GDM1 (cell line): ENCODE measurements at regions not wholly inside any gene's neighbourhood (a gene's known extent, or its start where the extent isn't known, plus 50 kb on each side); places are given as distances from the start of the nearest gene placed in this dataset.
"Not testable (repeated sequence)": the region's sequence is repeated elsewhere in the genome, so short reads cannot be mapped to it uniquely, and the experiment has no call there.

Source experiments
- DNase-seq: peaks from one replicate; lab custom pipeline; 2025; lab: John Stamatoyannopoulos, UW

DNA sequence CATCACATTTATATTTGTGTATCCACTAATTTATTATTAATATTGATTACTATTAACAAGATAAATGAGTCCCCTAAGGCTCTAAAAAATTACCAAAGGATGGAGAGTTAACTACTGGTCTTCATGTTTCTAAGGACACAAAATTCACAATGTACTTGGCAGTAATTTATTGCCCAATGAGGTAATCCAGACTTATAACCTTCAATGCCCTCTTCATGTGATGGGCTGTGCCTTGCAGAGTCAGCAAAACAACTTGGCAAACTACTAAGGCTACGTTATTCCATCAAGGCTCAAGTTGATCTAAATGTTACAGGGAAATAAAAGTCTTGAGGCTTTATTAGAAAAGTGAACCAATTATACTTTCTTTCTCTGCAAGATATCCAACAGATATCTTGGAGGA, 804.9 kb upstream of the NXPH2 start:
- DNase-seq: no peak

DNA sequence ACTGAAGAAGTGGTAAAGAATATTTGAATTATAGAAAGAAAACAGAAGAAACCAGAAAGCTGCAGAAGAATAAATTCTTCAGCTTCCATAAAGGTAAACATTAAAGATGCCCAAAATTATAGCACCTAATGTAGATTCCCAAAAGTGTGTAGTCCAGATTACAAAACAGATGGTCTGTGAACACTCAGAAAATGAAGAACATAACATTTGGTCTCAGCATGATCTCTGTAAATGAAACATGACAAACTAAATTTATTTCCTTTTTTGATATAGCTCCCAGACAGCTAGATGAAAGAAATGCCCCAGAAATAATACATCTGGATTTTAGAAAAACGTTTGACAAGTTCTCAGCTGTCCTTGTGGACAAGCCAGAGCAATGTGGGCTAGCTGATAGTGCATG, 794.2 kb upstream of the NXPH2 start:
- DNase-seq: no peak

DNA sequence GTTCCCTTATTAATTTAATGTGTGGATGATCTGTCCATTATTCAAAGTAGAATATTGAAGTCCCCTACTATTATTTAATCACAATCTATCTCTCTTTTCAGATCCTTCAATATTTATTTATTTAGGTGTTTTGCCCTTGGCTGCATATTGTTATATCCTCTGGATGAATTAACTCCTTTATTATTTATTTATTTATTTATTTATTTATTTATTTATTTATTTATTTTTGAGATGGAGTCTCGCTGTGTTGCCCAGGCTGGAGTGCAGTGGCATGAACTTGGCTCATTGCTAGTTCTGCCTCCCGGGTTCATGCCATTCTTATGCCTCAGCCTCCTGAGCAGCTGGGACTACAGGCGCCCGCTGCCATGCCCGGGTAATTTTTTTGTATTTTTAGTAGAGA, 776.6 kb upstream of the NXPH2 start:
- DNase-seq: no peak

DNA sequence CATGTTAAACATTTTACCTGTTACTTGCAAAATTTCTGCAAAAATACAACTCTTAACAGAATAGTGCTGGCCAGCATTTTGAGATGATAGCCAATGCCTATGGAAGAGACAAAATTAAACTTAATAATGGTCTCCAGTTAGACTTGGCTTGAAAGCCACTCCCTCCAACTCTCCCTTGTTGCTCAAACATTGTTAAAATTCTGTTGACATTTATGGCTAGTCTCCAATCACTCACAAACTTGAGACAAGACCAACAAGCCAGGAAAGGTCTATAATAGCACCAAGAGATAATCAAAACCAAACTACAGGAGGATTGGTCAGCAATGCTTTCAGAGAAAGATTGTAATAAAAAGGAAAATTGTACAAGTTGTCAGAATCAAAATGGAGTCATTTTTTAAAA, 770.7 kb upstream of the NXPH2 start:
- DNase-seq: no peak

DNA sequence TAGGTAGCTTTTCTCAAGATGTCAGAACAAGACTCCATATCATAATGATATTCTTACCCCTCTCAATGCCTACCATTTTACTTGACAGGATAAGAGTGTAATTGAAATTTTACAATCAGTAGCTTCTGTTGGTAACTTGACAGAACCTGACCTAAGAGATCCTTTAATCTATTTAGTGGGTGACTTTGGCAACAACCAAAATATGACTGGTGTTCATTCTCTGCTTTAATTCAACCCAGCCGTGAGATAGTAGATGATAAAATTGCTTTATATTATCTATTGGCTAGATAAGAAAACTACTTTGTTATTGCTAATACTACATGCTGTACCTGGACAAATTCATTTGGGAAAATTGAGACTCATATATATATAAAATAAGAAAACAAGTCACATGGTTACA, 770.2 kb upstream of the NXPH2 start:
- DNase-seq: no peak

DNA sequence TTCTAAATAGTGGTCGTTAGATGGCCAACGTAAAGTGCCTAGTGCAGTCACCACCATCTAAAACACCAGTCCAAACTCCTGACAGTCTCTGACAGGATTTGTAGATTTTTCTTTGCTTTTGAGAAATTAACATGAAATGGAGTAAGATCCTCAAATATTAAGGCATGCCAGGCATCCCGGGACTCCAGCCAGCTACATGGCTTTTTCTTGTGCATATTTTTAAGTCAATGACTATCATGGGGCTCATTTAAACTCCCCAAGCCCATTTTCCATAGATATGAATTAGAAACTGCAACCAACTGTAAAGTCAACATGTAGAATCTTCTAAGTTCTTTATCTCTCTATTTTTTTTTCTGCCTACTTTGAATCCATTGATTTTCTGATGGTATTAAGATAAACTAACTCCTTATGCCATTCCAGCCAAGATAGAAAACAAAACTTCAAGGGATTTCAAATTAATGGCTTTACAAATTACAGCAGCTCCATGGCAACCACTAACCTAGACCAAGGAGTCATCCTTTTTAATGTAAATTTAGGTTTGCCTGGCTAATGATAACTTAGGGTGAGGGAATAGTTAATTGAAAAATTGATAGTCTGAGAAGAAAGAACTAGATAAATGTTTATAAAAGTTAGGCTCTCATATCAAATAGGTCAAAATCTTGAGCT, 764.1 kb upstream of the NXPH2 start:
- no peak for DNase-seq

DNA sequence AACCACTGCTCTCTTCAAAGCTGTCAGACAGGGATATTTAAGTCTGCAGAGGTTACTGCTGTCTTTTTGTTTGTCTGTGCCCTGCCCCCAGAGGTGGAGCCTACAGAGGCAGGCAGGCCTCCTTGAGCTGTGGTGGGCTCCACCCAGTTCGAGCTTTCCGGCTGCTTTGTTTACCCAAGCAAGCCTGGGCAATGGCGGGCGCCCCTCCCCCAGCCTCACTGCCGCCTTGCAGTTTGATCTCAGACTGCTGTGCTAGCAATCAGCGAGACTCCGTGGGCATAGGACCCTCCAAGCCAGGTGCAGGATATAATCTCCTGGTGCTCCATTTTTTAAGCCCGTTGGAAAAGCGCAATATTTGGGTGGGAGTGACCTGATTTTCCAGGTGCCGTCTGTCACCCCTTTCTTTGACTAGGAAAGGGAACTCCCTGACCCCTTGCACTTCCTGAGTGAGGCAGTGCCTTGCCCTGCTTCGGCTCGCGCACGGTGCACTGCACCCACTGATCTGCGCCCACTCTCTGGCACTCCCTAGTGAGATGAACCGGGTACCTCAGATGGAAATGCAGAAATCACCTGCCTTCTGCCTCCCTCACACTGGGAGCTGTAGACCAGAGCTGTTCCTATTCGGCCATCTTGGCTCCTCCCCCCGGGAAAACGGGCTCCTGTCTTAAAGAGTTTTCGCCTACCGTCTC, 758.3 kb upstream of the NXPH2 start:
- DNase-seq: not testable (repeated sequence)

DNA sequence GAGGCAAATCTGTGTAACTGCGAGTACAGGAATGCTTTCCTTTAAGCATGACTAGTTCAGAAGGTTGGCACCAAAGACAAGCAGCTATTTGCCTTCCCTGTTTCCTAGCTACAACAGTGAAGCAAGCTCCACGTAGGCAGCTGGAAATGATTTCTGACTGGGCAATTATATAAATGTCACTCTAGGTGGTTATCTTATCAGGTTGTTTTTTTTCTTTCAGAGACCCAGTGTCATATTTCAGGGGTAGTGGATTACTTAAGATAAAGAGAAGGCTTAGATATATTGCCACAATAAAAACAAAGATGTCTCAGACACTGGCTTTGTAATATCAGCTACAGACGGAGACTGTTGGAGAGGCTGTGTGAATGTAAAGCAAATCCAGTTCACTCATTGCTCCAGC, 748.9 kb upstream of the NXPH2 start:
- DNase-seq: no peak

DNA sequence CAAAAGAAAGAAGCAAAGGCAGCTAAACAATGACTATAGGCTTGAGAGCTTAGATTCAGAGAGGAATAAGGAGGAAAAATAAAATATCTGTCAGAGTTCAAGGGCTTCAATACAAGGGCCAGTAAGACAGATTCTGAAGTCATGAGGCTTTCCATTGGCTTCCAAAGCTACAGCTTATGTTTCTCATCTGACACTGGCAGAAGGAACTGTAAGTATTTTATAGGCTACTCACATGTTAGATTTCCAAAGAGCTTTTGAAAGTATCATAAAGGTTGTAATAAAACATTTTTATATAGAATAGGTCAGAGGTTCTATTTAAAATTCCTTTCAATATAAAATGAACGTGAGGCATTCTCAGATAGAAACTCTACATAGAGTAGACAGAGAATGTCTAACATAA, 746.6 kb upstream of the NXPH2 start:
- no peak for DNase-seq

DNA sequence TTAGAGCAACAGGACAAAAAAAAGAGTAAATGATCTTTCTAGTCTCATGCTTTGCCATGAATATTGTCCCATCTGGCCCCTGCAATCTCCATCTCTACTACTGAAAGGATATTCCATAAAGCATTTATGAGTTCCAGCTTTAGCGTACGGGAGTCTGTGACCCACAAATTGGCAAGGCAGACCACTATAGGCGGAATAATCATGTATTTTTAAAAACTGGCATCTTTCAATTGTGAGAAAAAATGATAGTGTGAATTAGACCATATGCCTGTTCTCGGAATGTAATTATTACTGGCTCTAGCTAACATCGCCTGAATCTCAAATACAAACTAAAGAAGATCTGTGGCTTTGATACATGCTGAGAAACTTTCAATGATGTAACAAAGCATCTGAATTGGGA, 738.1 kb upstream of the NXPH2 start:
- no peak for DNase-seq

DNA sequence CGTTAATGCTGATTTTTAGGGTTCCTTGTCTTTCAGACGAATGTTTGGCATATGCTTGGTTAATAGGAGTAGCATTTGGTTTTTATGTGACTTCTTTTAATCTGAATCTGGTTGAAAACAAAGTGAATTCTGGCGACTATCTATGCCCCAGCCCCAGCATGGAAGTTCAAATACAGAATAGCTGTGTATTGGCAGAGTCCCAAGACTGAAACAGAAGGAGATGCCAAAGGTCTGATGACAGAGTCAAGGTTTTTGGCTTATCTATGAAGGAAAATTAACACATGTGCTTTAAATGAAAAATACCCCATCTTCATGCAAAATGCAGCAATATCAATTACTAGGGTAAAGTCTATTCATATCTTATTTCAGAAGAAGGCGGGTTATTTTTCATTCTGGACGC, 734.8 kb upstream of the NXPH2 start:
- DNase-seq: no peak

DNA sequence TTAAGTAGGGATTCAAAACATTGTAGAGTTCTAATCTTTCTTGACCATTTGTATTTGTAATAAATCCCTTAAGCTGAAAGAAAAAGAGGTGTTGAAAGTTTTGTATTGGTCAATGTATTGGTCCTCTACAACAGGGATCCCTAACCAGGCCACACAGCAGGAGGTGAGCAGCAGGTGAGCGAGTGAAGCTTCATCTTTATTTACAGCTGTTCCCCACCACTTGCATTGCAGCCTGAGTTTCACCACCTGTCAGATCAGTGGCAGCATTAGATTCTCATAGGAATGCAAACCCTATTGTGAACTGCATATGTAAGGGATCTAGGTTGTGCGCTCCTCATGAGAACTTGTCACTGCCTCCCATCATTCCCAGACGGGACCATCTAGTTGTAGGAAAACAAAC, 715.7 kb upstream of the NXPH2 start:
- no peak for DNase-seq

DNA sequence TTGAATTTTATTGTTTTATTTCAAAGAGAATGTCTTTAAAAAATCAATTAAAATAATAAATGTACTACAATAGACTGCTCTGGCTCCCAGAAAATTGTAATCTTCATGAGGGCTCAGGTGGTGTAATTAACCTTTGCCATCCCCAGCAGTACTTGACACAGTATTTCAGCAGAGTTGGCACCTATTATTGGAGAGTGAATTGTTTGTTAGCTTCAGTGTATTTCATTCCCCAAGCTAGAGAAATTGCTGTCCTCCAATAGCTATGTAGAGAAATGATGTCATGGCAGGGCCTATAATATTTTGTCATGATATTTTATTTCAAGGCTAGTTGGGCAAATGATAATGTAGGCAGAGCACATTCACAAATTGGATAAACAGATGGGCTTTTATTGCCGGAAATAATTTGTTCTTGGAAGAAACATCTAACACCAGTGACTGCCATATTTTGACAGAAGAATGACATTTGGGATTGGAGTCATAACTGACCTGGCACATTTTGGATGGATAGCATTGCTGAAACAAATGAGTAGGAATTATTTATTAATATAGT, 712.0 kb upstream of the NXPH2 start:
- no peak for DNase-seq

DNA sequence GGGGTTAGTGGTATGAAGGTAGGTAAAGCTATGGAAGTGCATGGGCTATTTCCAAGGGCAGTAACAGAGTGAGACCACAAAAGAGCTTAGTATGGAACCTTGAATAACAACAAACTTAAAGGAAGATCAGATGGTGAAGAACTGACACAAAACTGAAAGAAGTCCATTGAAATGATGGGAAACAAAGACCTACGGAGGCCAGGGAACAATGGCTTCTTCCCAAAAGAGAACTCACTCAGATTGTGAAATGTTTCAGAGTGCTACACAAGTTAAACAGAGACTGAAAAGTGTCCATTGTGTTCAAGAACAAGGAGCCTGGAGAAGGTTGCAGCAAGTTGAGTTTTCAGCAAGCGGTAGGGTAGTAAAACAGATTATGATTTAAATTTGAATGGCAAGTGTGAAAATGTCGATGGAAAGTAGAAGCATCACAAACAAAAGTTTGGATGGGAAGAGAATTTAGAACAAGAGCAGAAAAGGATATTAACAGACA, 700.0 kb upstream of the NXPH2 start:
- DNase-seq: no peak

DNA sequence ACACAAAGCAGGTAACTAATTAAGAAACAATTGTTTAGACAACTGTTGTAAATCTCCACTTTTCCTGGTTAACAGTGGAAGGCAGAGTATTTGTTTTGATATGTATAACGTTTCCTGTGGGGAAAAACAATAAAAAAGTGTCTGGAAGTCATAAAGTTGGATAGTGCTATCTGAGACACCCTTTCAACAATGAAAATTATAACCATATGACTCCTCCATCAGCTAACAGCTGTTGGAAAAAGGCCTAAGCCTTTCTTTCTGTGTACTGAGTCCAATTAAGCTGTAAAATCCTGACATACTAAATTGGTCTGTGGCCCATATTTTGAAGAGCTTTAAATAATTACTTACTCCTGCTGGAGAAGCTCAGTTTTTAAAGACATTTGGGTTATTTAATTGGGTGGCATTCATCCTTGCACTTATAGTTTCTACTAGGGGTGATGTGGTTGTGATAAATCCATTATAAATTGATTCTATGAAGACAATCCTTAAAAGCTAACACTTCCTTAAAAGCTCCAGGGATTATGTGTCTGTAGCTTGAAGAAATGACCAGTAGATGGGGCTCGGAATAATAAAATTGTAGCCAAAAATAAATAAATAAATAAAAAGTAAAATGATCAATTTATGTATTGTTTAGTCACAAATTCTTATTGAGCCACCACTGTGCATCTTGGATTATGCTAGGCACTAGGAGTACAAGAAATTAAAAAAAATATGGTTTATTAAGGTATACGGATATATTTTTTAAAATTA, 698.1 kb upstream of the NXPH2 start:
- no peak for DNase-seq

DNA sequence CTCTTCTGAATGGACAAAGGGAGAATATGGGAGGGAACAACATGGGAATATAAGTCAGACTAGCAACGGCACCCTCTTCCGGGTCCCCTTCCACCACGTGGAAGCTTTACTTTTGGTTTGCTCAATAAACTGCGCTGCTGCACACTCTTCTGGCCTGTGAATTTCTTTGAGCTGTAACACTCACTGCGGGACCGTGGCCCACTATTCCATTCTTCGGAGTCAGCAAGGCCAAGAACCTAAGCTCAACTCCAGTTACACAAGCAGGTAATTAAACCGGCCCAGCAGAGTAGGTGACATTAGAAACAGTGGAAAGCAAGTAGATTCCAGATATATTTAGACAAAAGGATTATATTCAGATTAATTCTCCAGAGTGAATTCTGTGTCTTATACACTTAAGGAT, 697.4 kb upstream of the NXPH2 start:
- no peak for DNase-seq

DNA sequence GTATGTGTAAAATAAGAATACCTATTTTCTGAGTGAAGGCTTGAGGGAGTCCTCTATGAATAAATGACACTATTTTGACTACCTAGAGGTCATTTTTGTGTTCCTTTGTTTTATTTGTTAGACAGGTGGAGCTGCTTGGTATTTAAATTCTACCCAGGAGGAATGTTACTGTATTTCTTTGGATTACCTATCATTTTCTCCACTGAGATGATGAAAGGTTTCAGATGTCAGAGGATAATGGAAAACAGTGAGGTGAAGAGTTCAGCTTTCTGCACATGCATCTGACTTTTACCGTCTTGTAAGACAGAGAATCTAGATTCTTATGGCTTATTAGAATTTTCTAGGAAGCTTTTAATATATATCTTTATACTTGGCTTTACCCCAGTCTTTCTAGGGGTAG, 689.8 kb upstream of the NXPH2 start:
- no peak for DNase-seq

DNA sequence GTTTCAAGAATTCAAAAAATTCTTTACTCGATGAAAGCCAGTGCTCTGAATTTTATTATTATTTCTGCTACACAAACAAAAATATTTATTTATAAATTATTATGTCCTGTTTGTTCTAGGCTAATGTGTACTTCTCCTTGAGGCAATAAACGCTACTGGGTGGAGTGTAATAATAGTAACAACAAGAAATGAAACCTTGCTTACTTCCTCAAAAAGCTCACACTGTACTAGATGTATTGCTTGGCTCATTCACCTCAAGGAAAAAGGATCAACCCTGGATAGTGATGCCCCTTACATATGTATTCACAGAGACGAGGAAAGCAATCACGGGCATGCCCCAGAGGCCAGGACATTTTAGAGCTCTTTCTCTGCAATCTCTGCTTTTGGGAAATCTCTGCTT, 685.6 kb upstream of the NXPH2 start:
- no peak for DNase-seq

DNA sequence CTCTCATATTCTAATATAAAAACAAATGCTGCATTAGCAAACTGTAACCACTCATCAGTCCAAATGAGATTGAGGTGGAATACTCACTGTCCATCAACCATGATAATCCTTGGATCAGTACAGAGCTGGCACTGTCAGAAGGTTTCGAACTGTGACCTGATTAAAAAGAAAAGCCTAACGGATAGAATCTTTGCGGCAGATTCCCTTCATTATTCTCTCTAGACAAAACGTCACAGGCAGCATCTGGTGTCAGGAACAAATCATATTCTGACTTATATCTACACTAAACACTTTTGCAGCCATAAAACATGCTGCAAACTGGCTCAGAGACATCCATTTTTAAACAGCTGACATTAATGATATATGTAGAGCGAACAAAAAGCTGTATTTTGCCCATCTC, 677.7 kb upstream of the NXPH2 start:
- DNase-seq: no peak

DNA sequence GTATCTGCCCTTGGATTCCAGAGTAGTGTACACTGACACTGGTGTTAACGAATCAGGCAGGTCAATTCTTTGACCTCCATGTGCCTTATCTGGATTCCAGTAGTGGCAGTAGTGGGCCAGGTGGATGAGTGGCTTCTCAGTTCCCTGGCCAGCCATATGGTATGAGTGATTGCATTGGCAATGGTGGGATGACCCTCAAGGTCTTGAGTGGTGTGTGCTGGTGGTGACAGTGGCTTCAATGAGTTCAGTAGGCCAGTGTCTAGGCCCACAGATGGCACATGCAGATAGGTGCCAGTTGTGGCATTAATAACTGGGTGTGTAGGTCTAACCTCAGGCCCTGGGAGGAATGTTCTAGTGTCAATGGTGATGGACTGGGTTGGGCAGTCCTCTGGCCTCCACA, 674.1 kb upstream of the NXPH2 start:
- DNase-seq: no peak

DNA sequence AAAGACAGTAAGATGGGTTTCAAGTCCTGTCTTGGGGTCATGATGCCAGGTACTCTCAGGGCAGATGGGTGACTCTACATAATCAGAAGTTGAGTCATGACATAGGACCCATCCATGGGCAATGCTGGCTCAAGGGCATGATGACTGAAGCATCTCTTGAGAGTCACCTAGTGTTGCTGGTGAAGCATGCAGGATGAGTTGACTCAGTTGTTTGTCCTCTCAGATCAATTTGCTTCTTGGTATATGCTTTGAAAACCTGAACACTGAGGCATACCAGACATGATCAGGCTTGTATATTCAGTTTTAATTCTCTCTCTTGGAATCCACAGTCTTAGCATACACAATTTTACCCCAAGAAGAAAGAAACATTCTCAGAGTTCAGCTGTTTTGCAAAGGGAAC, 658.9 kb upstream of the NXPH2 start:
- no peak for DNase-seq

DNA sequence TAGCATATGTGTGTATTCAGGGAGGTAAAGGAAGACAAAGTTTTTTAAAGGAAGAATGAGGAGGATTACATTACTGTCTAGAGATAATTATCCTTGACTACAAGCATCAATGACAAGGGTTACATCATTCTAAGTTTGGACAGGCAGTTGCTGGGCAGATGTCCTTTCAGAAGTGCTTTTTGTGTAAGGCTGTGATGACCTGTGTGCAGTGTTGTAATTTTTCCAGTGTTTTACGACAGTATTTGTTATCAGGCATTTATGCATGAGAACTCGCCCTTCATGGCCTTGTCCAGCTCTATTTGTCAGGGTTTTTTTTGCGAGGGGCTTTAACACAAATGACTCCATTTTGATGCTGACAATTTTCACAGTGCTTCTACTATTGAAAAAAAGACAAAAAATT, 658.3 kb upstream of the NXPH2 start:
- no peak for DNase-seq

DNA sequence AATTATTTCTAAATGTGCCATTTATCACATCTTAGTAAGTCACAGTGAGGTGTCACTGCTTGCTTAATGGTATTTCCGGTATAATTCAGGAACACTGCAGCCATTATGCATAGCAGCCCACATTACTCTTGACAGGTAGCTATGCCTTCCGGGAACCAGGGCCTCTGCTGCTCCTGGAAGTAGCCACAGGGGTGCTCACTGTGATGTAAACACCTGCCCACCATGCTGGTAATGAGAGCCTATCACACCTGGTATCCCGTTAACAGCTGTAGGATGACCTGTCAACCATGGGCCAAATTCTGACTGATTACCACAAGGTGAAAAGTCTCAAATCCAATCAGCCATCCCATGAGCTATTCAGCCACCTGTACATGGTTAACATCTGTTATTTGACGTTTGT, 647.0 kb upstream of the NXPH2 start:
- no peak for DNase-seq
